ENCODE measurements at regions not wholly inside any gene's neighbourhood (a gene's known extent, or its start where the extent isn't known, plus 50 kb on each side); places are given as distances from the start of the nearest gene placed in this dataset.

DNA sequence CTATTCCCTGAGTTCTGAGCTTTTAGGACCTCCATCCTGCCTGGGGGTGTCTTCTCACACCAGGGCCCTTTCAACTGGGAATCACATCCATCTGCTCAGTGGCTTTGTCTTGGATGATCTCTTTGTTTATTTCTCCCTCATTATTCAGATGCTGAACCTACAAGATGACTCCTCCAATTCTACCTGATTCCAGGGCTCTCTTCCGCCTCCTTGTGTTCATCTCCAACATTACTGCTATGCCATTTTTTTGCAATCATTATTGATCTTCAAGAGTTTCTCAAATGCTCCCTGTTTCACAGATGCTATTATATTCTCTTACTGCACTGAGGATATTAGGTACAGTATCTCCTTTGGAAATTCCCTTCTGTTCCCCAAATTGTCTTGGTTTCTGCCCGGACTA lies 307.7 kb downstream of the SHANK2 start:
- no peak for TF ChIP-seq POLR2A (IDR thresholded peaks at IDR 0.05)
- TF ChIP-seq, protein P1, sequence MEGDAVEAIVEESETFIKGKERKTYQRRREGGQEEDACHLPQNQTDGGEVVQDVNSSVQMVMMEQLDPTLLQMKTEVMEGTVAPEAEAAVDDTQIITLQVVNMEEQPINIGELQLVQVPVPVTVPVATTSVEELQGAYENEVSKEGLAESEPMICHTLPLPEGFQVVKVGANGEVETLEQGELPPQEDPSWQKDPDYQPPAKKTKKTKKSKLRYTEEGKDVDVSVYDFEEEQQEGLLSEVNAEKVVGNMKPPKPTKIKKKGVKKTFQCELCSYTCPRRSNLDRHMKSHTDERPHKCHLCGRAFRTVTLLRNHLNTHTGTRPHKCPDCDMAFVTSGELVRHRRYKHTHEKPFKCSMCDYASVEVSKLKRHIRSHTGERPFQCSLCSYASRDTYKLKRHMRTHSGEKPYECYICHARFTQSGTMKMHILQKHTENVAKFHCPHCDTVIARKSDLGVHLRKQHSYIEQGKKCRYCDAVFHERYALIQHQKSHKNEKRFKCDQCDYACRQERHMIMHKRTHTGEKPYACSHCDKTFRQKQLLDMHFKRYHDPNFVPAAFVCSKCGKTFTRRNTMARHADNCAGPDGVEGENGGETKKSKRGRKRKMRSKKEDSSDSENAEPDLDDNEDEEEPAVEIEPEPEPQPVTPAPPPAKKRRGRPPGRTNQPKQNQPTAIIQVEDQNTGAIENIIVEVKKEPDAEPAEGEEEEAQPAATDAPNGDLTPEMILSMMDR (IDR thresholded peaks at IDR 0.05) = peak in 1 of 4 donors; percentile 5
- Histone ChIP-seq H3K27me3 (no peaks in the 10 kb centered on the region), H3K9me3 (peaks cover 0 to 6% (median 2%) of the 10 kb centered on the region in 4 donors), H3K36me3 (no peaks in the 10 kb centered on the region), H3K4me3 (no peak overlapping the region), H3K4me1 (peaks cover 0 to 11% (median 3%) of the 10 kb centered on the region in 4 donors), H3K27ac (no peak overlapping the region)
- intact Hi-C loops (cut with DNase I) = no loop called here
- DNase-seq = no peak
- 100% methylated on average over 2 of the region's 2 CpGs for WGBS (ENCODE audit: insufficient coverage, low coverage, low lambda C conversion rate, missing lambda C conversion rate)
- no peak for ATAC-seq

DNA sequence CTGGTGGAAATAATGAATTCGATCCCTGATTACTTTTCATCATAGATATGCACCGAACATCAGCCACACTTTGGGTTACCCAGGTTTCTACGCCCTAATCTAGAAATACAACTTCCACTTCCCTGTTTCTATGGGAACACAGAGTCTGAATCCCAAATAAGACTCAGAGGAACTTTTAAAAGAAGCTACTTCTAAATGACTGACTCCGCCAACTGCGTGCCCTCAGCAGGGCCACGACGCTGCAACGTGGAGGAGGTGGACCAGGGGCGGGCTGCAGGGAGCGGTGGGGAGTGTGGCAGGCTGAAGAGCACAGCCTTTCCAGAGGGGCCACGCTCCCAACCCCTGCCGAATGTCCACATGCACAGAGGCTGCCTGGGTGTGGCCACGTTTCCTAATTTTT lies 304.0 kb downstream of the SHANK2 start:
- H3K4me3 ChIP-seq = no peak overlapping the region
- no peak overlapping the region for H3K27ac ChIP-seq
- intact Hi-C loops (cut with DNase I) = no loop called here
- 64% methylated on average over 7 of the region's 13 CpGs for whole genome bisulfite sequencing (ENCODE audit: insufficient coverage, low coverage, low lambda C conversion rate, missing lambda C conversion rate)
- DNase-seq (peak in 1 of 3 donors; percentile 35), ATAC-seq (peak in 3 of 4 donors; percentile 7 to 11 (median 9))
- H3K27me3 ChIP-seq = no peaks in the 10 kb centered on the region
- H3K36me3 ChIP-seq = no peaks in the 10 kb centered on the region
- H3K4me1 ChIP-seq = peaks cover 0 to 11% (median 3%) of the 10 kb centered on the region in 4 donors
- no peaks in the 10 kb centered on the region for H3K9me3 ChIP-seq
- TF ChIP-seq, protein P1 (IDR thresholded peaks at IDR 0.05) = no peak
- no peak for TF ChIP-seq POLR2A (IDR thresholded peaks at IDR 0.05)

DNA sequence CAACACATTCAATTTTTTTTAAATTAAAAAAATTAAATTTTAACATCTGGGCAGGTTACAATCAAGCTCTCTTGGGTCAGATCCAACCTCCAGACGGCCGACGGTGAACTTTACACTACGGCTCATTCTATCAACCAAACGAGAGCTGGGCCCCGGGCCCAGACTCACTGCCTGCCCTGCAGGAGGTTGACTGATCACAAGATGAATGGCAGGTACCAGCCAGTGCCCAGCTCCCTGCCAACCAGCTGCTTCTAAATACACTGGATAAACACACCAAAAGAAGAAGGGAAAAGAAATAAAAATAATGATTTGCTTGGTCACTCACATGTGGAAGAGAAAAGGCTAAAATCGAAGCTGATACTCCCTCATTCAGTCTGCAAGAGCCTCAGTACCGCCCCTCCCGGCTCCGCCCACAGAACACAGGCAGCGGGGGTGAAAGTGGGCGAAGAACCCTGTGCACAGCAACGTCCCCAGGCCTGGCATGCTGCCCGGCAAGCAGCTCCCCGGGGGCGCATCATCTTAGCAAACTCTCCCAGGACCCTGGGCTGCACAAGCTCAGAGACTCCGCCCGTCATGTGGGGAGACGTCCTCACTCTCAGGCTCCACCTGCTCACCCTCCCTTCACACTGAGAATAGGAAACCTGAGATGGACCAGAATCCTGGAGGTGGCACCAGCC lies 303.4 kb downstream of the SHANK2 start:
- TF ChIP-seq, protein P1 (IDR thresholded peaks at IDR 0.05) = no peak
- TF ChIP-seq POLR2A (IDR thresholded peaks at IDR 0.05) = no peak
- Histone ChIP-seq H3K9me3 (no peaks in the 10 kb centered on the region), H3K4me3 (no peak overlapping the region), H3K27ac (no peak overlapping the region), H3K36me3 (no peaks in the 10 kb centered on the region), H3K4me1 (peaks cover 0 to 11% (median 3%) of the 10 kb centered on the region in 4 donors), H3K27me3 (no peaks in the 10 kb centered on the region)
- intact Hi-C loops (cut with DNase I) = no loop called here
- ATAC-seq (peak; percentile 97 to 99 (median 98)), DNase-seq (peak; percentile 76 to 90 (median 88))
- 13% methylated on average over 7 of the region's 19 CpGs for WGBS (ENCODE audit: insufficient coverage, low coverage, low lambda C conversion rate, missing lambda C conversion rate)

DNA sequence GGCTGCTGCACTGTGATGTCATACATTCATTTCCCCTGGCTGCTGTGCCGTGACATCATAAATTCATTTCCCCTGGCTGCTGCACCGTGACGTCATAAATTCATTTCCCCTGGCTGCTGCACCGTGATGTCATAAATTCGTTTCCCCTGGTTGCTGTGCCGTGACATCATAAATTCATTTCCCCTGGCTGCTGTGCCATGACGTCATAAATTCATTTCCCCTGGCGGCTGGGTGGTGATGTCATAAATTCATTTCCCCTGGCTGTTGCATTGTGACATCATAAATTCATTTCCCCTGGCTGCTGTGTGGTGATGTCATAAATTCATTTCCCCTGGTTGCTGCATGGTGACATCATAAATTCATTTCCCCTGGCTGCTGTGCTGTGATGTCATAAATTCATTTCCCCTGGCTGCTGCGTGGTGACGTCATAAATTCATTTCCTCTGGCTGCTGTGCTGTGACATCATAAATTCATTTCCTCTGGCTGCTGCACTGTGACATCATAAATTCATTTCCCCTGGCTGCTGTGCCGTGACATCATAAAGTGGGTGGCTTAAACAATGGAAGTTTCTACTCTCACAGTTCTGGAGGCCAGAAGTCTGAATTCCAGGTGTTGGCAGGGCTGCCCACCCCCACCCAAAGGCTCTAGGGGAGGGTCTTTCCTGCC lies 301.1 kb downstream of the SHANK2 start:
- Histone ChIP-seq H3K27me3 (no peaks in the 10 kb centered on the region), H3K27ac (no peak overlapping the region), H3K4me1 (peaks cover 0 to 11% (median 3%) of the 10 kb centered on the region in 4 donors), H3K9me3 (no peaks in the 10 kb centered on the region), H3K4me3 (no peak overlapping the region), H3K36me3 (no peaks in the 10 kb centered on the region)
- intact Hi-C loops (cut with DNase I) = no loop called here
- ATAC-seq (no peak), DNase-seq (peak in 1 of 3 donors; percentile 7)
- TF ChIP-seq POLR2A (IDR thresholded peaks at IDR 0.05) = no peak
- TF ChIP-seq, protein P1 (IDR thresholded peaks at IDR 0.05) = no peak
- WGBS (ENCODE audit: insufficient coverage, low coverage, low lambda C conversion rate, missing lambda C conversion rate) = 77% methylated on average over 11 of the region's 11 CpGs
